GM21367 (cell line): ENCODE measurements at regions not wholly inside any gene's neighbourhood (a gene's known extent, or its start where the extent isn't known, plus 50 kb on each side); places are given as distances from the start of the nearest gene placed in this dataset.

ENCODE experiments used
- ATAC-seq: cut with Tn5 transposase; IDR thresholded peaks from one replicate; pipeline ENCODE4 v1.9.1; 2021; ENCODE audit not compliant: unreplicated experiment

GRCh38 chr3:106018929-106019550 lies 150.2 kb upstream of the CBLB start:
- no peak for ATAC-seq

GRCh38 chr3:106022913-106023312 lies 154.1 kb upstream of the CBLB start:
- no peak for ATAC-seq

- no peak for ATAC-seq
Measured at GRCh38 chr3:106025151-106025722, 156.4 kb upstream of the CBLB start.

- ATAC-seq: no peak
Measured at GRCh38 chr3:106029954-106030626, 161.3 kb upstream of the CBLB start.

- no peak for ATAC-seq
Measured at GRCh38 chr3:106030627-106030963, 161.8 kb upstream of the CBLB start.

DNA sequence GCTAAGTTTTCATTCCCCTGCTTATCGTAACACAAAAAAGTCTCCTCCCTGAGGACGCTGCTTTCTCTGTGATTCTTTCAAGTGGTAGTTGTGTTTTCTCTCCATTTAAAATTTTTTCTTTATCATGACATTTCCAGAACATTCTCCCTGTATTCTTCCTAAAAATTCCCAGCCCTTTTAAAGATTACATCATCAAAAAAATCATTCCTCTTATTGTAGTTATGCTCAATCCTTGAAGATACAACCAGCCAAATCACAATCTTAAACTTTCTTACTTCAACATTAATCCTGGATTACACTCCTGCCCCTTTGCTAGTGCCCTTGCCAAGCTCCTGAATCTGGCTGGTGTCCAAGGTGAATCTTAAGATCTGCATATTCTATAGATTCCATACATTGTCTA lies 163.7 kb upstream of the CBLB start:
- no peak for ATAC-seq

DNA sequence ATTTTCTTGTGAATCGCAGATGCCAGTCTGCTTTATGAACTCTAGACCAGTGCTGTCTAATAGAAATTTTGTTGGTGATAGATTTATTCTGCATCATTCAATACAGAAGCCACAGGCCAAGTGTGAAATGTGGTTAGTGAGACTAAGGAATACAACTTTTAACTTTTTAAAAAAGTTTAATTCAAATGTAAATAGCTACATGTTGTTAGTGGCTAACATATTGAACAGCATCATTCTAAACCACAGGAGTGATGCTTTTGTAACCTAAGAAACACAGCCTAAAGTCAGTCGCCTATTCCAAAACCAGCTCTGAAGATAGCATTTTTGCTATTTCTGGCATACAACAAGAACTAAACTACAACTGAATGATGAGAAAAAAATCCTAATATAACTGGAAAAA lies 164.8 kb upstream of the CBLB start:
- no peak for ATAC-seq

- no peak for ATAC-seq
Measured at GRCh38 chr3:106034313-106034712, 165.5 kb upstream of the CBLB start.

DNA sequence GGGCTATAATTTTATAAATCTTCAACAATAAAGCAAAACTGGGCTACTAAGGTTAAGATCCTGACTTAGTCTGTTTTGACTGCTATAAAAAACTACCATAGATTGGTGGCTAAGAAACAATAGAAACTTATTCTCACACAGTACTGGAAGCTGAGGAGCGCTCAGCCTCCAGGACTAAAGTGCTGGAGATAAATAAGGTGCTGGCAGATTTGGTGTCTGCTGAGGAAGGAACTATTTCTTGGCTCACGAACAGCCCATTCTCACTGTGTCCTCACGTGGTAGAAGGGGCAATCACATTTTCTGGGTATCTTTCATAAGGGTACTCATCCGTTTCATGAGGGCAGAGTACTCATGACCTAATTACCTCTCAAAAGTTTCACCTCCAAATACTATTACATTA lies 166.8 kb upstream of the CBLB start:
- ATAC-seq: no peak

- no peak for ATAC-seq
Measured at GRCh38 chr3:106036696-106037095, 167.9 kb upstream of the CBLB start.

DNA sequence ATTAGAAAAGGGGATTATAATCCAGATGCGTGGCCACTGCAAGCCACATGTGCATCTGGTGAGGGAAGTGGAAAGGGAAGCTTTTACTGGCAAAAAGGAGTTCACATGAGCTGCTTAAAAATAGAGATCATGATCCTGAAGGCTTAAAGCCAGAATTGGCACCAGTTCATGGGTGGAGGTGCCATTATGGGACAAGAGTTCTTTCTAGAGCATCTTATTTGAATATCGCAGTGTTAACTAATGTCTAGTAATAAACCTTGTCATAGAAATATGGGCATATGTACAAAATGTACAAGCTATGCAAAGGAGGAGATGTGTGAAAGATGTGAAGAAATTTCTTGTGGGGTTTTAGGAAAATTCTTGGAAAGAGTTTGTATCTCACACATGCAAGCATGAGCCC lies 178.4 kb upstream of the CBLB start:
- ATAC-seq: no peak

- no peak for ATAC-seq
Measured at GRCh38 chr3:106048946-106049481, 180.2 kb upstream of the CBLB start.

- ATAC-seq: no peak
Measured at GRCh38 chr3:106049821-106050220, 181.0 kb upstream of the CBLB start.

- no peak for ATAC-seq
Measured at GRCh38 chr3:106056931-106057330, 188.1 kb upstream of the CBLB start.

GRCh38 chr3:106058475-106058874 lies 189.7 kb upstream of the CBLB start:
- no peak for ATAC-seq

- ATAC-seq: no peak
Measured at GRCh38 chr3:106059953-106060517, 191.2 kb upstream of the CBLB start.

- ATAC-seq: no peak
Measured at GRCh38 chr3:106063909-106064308, 195.1 kb upstream of the CBLB start.

- ATAC-seq: no peak
Measured at GRCh38 chr3:106065831-106066230, 197.0 kb upstream of the CBLB start.

DNA sequence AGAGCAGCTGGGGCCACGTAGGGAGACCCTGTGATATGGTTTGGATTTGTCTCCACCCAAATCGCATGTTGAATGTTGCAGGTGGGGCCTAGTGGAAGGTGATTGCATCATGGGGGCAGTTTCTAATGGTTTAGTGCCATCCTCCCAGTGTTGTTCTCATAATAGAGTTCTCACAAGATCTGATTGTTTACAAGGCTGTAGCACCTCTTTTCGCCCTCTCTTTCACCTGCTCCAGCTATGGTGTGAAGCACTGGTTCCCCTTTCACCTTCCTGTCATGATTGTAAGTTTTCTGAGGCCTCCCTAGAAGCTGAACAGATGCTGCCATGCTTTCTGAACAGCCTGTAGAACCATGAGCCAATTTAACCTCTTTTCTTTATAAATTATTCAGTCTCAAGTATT lies 198.9 kb upstream of the CBLB start:
- ATAC-seq: peak; percentile 63

- no peak for ATAC-seq
Measured at GRCh38 chr3:106068381-106068780, 199.6 kb upstream of the CBLB start.

- peak; percentile 83 for ATAC-seq
Measured at GRCh38 chr3:106068795-106069194, 200.0 kb upstream of the CBLB start.

GRCh38 chr3:106070187-106070586 lies 201.4 kb upstream of the CBLB start:
- ATAC-seq: no peak
